ENCODE measurements at regions not wholly inside any gene's neighbourhood (a gene's known extent, or its start where the extent isn't known, plus 50 kb on each side); places are given as distances from the start of the nearest gene placed in this dataset.
"Not testable (repeated sequence)": the region's sequence is repeated elsewhere in the genome, so short reads cannot be mapped to it uniquely, and the experiment has no call there.

- DNase-seq = no peak
Measured at GRCh38 chr12:94856324-94856723, 147.2 kb downstream of the NDUFA12 start.

- DNase-seq = no peak
Measured at GRCh38 chr12:94855853-94856252, 147.6 kb downstream of the NDUFA12 start.

- no peak for DNase-seq
Measured at GRCh38 chr12:94851396-94852028, 152.0 kb downstream of the NDUFA12 start.

GRCh38 chr12:94849411-94849976, 154.0 kb downstream of the NDUFA12 start:
- no peak for DNase-seq

GRCh38 chr12:94848966-94849365, 154.5 kb downstream of the NDUFA12 start:
- no peak for DNase-seq

- no peak for DNase-seq
Measured at GRCh38 chr12:94845110-94845509, 158.4 kb downstream of the NDUFA12 start.

GRCh38 chr12:94844452-94844851, 159.0 kb downstream of the NDUFA12 start:
- DNase-seq = no peak

- no peak for DNase-seq
Measured at GRCh38 chr12:94841904-94842610, 161.4 kb downstream of the NDUFA12 start.

GRCh38 chr12:94841177-94841576, 162.3 kb downstream of the NDUFA12 start:
- no peak for DNase-seq

GRCh38 chr12:94839347-94839746, 164.2 kb downstream of the NDUFA12 start:
- DNase-seq = no peak

GRCh38 chr12:94836952-94837670, 166.4 kb downstream of the NDUFA12 start:
- not testable (repeated sequence) for DNase-seq

- no peak for DNase-seq
Measured at GRCh38 chr12:94834036-94834625, 169.4 kb downstream of the NDUFA12 start.

GRCh38 chr12:94832780-94833681, 170.5 kb downstream of the NDUFA12 start:
- peak; percentile 36 for DNase-seq

GRCh38 chr12:94832105-94832504, 171.4 kb downstream of the NDUFA12 start:
- no peak for DNase-seq

GRCh38 chr12:94831081-94831751, 172.3 kb downstream of the NDUFA12 start:
- DNase-seq = peak; percentile 33

- DNase-seq = no peak
Measured at GRCh38 chr12:94829552-94829951, 173.9 kb downstream of the NDUFA12 start.

- DNase-seq = no peak
Measured at GRCh38 chr12:94819011-94819410, 168.7 kb upstream of the TMCC3 start.

- DNase-seq = no peak
Measured at GRCh38 chr12:94817695-94818075, 167.3 kb upstream of the TMCC3 start.

GRCh38 chr12:94817201-94817600, 166.8 kb upstream of the TMCC3 start:
- DNase-seq = not testable (repeated sequence)

GRCh38 chr12:94816746-94817145, 166.4 kb upstream of the TMCC3 start:
- DNase-seq = not testable (repeated sequence)

GRCh38 chr12:94815958-94816357, 165.6 kb upstream of the TMCC3 start:
- DNase-seq = no peak

GRCh38 chr12:94815450-94815849, 165.1 kb upstream of the TMCC3 start:
- DNase-seq = no peak

All from femur (tissue), 1 donor.